ENCODE measurements at regions not wholly inside any gene's neighbourhood (a gene's known extent, or its start where the extent isn't known, plus 50 kb on each side); places are given as distances from the start of the nearest gene placed in this dataset.

- TF ChIP-seq CTCF (IDR thresholded peaks at IDR 0.05) (no peak), POLR2A (IDR thresholded peaks at IDR 0.05) (no peak), POLR2AphosphoS5 (IDR thresholded peaks at IDR 0.05) (no peak)
These were observed 502.0 kb downstream of the LIG4 start for GRCh38 chr13:107713314-107713713.

Data from breast epithelium (tissue), 3 donors.